ENCODE measurements at regions not wholly inside any gene's neighbourhood (a gene's known extent, or its start where the extent isn't known, plus 50 kb on each side); places are given as distances from the start of the nearest gene placed in this dataset.

DNA sequence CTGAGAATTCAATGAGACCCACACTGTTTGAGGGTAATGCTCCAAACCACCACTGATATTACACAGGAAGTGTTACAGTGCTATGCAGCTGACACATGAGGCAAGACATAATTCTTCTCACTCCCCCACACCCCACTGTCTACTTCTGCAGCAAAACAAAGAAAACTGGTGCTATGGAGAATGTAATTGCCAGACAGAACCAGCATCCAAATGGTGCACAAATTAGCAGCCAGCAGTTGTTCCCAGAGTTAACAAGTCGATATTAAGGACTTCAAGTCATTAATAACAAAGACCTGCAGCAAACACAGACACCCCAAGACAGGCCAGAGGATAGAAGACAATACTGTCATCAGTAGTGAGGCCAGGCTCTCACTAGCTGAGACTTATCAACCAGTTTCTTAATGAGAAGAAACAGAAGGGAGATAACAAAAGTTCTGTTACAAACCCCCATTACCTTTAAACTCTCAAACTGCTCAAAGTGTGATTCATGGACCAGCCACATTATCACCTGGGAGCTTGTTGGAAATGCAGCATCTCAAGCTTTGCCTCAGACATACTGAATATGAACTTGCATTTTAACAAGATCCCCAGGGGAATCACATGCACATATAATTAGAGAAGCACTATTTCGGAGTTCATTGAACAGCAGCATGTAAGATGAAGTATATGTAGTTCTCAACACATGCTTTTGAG lies 58.7 kb upstream of the FNDC3B start (continued):
- TF ChIP-seq, protein P1, sequence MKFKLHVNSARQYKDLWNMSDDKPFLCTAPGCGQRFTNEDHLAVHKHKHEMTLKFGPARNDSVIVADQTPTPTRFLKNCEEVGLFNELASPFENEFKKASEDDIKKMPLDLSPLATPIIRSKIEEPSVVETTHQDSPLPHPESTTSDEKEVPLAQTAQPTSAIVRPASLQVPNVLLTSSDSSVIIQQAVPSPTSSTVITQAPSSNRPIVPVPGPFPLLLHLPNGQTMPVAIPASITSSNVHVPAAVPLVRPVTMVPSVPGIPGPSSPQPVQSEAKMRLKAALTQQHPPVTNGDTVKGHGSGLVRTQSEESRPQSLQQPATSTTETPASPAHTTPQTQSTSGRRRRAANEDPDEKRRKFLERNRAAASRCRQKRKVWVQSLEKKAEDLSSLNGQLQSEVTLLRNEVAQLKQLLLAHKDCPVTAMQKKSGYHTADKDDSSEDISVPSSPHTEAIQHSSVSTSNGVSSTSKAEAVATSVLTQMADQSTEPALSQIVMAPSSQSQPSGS (IDR thresholded peaks at IDR 0.05; ENCODE audit: low read length), result no peak
- TF ChIP-seq, protein P2, sequence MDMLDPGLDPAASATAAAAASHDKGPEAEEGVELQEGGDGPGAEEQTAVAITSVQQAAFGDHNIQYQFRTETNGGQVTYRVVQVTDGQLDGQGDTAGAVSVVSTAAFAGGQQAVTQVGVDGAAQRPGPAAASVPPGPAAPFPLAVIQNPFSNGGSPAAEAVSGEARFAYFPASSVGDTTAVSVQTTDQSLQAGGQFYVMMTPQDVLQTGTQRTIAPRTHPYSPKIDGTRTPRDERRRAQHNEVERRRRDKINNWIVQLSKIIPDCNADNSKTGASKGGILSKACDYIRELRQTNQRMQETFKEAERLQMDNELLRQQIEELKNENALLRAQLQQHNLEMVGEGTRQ (IDR thresholded peaks at IDR 0.05; ENCODE audit: low read length), result no peak
- no peak for TF ChIP-seq CTBP2 (IDR thresholded peaks at IDR 0.05; ENCODE audit: borderline replicate concordance, insufficient read depth, insufficient read length, low read length)
- TF ChIP-seq POLR2A (IDR thresholded peaks at IDR 0.05; ENCODE audit: control extremely low read depth in 1 of 2, low read depth in 2 of 2, low read length in 2 of 2), result no peak
- no peak for TF ChIP-seq GTF2F1 (IDR thresholded peaks at IDR 0.05; ENCODE audit: borderline replicate concordance, low read depth, low read length)
- TF ChIP-seq MAFK (IDR thresholded peaks at IDR 0.05; ENCODE audit: low read depth, low read length), result no peak
- TF ChIP-seq CEBPB (IDR thresholded peaks at IDR 0.05; ENCODE audit: low read depth, low read length), result no peak
- TF ChIP-seq BACH1 (IDR thresholded peaks at IDR 0.05; ENCODE audit: low read length), result no peak
- TF ChIP-seq SIRT6 (IDR thresholded peaks at IDR 0.05; ENCODE audit: low read length), result no peak

All from H1 (cell line).